ENCODE measurements at regions not wholly inside any gene's neighbourhood (a gene's known extent, or its start where the extent isn't known, plus 50 kb on each side); places are given as distances from the start of the nearest gene placed in this dataset.
"Not testable (repeated sequence)": the region's sequence is repeated elsewhere in the genome, so short reads cannot be mapped to it uniquely, and the experiment has no call there.

DNA sequence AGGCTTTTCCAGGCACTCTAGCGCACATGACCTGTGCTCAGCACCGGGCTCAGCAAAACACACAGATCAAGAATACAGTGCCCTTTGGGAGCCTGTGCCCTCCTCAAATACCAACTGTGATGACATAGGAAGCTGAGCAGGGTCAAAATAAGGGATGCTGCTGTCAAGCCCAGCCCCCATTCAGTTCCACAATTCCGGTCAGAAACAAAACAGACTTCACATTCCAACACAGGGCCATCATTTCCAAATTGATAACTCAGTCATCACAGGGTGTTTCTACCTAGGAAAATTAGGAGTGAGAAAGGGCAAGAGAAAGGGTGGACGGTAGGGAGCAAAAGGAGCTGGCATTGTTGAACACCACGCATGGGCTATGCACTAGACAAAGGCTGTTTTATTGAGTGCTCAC is 158.4 kb upstream of the CCDC54 start:
- DNase-seq (ENCODE audit: low spot score): no peak

DNA sequence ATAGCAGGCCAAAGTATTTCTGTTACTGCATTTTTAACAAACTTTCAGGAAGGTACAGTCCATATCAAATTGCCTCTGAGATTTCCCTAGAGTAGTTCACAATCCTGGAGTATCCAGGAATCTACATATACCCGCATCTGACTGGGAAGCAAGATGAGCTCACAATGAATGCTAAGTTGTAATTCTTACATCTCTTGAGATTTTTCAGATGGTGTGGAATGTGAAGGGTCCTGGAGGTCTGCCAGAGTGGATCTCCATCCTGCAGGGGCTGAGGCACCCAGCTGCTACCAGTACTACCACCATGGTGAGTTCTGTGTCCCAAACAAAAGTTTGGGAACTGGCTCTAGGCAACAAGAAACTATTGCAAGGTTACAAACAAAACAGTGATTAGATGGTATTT is 156.7 kb upstream of the CCDC54 start:
- no peak for DNase-seq (ENCODE audit: low spot score)

DNA sequence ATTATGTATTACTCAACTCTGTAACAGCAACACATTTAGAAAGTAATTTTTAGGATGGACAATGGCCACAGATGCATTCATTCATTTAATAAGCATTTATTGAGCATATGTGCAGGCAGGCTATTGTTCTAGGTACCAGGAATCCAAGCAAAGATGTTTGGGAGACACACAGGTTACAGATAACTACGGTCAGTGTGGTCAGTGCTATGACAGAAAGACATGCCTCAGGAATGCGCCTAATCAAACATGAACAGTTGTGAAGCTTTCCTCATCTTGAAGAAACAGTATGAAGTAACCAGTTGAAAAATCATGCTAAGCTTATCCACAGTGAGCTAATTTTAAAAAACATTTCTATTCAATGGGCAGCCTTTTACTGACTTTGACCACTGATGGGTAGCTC is 155.4 kb upstream of the CCDC54 start:
- no peak for DNase-seq (ENCODE audit: low spot score)

DNA sequence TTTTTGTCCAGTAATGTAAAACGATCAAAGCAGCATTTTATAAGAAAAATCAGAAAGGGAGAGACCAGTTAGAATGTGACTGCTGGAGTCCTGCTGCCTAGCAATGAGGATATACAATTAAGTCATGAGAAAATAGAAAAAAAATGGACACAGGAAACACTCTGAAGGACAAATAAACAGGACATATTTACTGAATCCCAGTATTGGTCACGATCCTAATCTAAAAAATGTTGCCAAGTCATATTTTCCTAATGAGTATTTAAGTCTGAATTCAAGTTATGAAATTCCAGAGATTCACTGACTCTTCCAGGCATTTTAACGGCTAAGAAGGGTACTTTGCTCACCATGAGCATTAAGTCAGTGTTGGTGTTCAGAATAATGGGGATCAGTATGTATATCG is 154.3 kb upstream of the CCDC54 start:
- no peak for DNase-seq (ENCODE audit: low spot score)

DNA sequence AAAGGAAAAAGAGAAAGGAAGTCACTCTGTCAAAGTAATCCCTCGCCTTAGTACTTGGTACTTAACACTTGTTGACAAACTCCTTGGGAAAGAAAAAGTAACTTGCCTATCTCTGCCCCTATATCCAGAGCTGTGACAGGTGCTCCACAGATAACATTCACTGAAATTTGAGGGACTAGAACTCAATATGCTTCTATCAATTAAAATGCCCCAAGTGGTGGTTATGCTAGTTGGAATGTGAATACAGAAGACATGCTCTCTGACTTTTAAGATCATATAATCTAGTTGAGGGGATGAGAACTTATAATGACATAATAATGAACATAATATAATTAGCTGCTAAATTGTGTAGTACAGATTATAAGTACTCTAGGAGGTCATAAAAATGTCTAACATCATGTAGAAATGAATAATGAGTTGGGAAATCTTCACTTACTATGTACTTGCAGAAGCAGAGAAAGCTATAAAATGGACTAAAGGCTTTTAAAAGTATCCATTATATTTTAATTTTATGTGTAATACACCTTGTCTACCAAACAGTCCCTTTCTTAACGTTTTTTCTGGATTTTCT is 153.1 kb upstream of the CCDC54 start:
- DNase-seq (ENCODE audit: low spot score): no peak

DNA sequence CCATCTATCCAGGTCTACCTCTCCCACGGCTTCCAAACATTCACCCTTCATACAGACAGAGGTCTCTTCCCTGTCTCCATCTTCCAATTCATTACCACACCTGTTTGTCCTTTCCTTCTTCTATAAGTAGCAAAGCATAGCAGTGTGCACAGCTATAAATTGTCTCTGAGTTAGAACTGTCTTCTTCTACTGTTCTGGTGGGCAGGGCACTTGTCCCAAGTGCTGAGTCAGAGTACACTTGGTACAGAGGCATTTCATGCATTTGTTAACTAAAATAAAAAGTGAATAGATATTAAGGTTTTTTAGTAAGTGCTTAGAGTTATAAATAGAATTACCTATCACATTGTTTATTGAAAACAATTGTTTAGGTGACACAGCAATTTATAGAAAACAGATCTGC is 150.1 kb upstream of the CCDC54 start:
- no peak for DNase-seq (ENCODE audit: low spot score)

DNA sequence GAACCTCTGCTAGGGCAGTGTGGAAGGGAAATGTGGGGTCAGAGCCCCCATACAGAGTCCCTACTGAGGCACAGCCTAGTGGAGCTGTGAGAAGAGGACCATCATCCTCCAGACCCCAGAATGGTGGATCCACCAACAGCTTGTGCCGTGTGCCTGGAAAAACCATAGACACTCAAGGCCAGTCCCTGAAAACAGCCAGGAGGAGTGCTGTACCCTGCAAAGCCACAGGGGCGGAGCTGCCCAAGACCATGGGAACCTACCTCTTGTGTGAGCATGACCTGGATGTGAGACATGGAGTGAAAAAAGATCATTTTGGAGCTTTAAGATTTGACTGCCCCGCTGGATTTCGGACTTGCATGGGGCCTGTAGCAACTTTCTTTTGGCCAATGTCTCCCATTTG is 143.4 kb upstream of the CCDC54 start:
- not testable (repeated sequence) for DNase-seq (ENCODE audit: low spot score)

DNA sequence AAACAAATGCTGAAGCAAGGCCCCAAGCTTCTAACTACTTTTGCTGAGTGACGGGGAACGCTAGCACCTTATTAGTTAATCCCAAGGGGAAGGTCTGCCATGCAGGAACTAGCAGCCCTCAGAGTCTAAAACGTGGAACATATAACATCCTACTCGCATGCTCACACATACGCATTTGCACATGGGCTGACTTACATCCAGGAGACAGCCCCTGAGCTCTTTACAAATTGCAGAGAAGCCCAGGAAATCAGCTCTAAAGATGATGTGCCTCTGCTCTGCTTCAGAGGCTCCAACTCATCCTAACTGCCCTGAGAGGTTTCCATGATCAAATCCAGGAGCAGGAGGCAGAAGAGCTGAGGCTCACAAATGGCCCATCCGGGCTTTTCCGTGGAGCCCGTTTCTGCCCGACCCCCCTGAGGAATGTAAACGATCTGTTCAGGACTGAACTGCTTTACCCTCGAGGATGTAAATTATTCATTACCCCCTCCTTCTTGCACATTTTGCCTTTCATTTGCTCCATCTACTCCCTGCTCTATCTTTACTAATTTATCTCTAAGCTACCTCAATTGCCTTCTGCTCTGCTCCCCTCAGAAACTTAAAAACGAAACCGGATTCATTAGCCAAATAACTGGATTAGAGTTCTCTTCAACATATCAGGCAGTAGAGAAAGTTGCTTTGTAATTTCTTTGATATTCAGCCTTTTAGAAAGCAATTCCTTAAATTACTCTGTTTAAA is 141.9 kb upstream of the CCDC54 start:
- no peak for DNase-seq (ENCODE audit: low spot score)

DNA sequence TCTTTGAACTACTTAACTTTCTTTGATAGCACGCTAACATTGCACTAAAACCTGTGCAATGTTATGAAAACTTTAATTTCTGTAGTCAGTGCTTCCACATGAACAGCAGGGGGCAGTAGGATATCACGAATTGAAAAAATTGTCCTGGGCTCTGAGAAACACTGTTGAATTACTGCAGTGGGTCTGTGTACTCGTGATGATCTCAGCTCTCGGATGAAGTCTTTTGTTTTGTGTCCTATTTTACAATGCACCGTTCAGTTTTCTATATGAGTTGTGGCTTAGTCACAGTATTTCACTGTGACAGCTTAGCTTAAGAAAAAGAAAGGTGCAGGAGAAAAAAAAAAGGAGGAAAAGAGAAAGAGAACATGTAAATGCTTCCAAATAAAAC is 141.3 kb upstream of the CCDC54 start:
- DNase-seq (ENCODE audit: low spot score): no peak

DNA sequence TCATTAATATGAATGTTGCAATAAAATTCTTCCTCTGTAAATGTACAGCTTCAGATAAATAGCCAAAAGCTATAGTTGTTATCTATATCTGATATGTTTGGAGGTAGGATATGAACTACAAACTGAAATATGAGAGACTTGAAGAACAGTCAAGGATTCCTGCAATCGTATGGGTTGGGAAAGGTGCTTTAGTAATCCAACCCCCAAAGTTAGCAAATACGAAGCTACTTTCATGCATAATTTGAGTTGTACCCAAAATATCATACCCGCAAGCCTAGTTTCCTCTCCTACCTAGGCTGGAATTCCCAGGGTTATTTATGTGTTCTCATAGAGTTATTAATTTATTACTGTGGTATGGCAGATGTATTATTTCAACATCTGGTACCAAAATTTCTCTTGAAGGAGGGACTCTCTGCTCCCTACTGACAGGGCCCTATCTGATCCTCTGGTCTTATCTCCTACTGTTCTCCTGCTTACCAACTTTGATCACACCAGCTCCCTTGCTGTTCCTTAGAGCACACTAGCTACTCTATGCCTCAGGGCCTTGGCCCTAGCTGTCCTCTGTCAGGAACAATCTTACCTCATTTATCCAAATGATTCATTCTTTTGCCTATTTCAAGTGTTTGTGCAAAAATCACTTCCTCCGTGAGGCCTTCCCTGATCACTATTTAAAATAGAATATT is 140.4 kb upstream of the CCDC54 start:
- DNase-seq (ENCODE audit: low spot score): no peak

DNA sequence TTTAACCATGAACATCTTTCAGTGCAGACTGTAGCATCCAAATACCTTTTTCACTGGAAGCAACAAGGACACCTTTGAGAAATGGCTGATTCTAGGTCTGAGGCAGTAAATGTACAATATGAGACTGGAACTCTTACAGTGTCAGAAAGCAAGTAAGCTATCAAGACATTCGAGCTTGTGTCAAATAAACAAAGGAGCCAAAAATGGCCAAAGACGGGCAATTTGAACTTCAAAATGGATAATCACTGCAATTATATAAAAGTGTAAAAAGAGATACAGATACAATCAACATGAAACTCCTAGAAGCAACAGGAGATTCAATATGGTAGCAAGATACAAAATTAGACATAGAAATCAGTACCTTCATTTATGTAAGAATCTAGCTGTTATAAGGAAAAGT is 138.5 kb upstream of the CCDC54 start:
- no peak for DNase-seq (ENCODE audit: low spot score)

DNA sequence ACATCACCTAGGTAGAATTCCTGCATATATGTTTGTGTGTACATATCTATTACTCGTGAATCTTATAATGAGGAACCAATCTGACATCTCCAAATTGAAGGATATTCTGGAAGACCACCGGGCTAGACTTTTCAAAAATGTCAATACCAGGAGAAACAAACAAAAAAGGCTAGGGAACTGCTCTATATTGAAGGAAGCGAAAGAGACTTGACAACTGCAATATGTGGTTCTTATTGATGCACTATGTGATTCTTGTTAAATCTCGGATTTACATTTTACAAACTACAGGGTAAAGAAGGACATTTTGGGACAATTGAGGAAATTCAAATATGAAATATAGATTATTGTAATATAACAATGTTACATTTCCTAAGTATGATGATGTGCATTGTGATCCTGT is 137.5 kb upstream of the CCDC54 start:
- no peak for DNase-seq (ENCODE audit: low spot score)

DNA sequence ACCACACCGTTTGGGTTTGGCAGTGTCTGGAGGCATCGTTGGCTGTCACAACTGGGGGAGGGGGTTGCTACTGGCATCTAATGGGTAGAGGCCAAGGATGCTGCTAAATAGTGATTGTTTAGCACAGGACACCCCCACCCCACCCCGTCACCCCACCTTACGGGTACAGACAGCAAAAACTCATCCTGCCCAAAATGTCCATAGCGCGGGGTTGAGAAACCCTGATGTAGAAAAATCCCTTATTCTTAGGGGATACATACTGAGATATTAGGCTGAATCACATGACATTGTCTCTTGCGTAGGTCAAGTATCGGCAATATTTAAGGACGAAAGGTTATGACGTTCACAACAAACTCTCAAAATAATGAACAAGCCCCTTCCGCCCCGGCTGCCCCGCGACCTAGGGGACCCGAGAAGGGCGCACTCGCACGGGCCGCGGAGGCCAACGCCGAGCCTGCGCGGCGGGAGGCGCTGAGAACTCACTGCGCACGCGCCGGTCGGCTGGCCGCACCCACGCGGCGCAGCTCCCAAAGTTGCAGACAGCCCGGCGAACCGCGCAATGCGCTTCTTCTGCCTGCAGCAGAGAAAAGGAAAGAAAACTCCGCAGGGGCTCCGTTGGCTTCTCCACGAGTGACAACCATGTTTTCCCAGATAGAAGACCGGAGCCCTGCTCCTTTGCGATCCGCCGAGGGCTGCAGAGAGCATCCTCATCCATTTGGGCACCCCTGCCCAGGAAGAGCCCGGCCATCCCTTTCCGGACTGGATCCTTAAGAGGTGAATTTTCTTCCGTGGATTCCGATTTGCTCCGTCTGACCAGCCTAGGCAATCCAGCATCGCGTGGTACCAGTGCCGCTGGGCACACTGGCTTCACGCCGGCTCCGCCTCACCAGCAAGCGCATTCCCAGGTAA is 136.8 kb upstream of the CCDC54 start:
- DNase-seq (ENCODE audit: low spot score): peak; percentile 89

DNA sequence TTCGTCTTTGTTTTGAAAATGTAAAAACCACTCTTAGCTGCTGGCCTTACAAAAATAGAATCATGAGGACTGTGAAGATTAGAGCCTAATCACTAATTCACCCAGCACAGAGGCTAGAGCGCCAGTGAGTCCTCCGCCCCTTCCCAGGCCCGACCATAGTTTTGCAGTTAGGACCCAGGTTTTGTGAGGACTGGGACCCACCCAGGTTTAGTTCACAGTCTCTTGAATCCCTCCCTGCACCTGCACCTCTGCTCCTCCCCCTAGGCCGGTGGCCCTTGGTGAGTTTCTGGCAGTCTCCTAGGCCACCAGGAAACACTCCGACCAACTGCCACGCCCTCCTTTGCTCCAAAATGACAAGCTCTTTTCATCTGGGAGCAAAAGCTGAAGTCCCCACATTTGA is 136.0 kb upstream of the CCDC54 start:
- peak; percentile 67 for DNase-seq (ENCODE audit: low spot score)

DNA sequence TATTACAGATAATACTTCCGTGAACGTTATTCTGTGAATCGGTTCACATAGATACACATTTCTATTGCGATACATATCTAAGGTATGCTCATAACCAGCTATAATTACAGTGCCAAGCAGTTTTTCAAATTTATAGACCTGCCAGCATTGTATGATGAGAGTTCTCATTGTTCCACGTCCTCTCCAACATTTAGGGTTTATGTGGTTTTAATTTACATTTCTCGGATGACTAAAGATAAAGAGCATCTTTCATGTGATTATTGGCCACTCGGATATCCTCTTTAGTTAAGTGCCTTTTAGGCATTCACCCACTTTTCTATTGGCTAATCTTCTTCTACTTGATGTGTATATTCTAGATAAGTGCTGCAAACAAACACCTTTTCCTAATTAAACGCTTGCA is 134.7 kb upstream of the CCDC54 start:
- no peak for DNase-seq (ENCODE audit: low spot score)

DNA sequence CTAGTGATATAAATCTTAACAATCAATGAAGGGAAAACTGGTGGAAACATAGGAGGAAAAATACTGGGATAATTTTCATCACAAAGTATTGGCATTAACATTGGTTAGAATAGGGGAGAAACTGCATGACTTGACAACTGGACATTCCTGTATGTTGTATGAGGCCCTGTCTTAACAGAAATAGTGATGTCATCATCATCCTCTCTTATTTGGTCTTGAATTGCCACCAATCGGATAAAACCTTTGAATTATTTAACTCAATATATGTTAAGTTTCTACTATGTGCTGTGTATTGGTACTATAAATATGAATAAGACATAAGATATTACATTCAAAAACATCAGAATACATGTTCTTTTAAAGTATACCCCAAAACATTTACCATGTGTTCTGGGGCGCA is 130.1 kb upstream of the CCDC54 start:
- no peak for DNase-seq (ENCODE audit: low spot score)

DNA sequence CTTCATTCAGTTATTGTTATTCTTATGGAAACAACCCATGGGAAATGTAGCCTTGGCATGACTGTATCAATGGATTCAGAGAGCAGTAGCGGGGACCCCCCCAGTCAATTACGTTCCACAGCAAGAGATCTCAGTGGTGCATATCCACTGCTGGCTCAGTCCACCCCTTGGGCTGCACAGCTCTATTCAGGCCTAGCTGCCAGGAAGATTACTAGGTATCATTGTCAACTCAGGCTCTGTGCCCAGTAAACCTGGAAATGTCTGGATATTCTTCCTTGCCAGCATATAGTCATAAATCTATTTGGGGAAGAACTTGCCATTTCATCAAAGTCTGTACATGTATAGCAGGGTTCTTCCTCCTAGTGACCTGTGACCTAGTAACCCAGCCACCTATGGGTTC is 128.1 kb upstream of the CCDC54 start:
- no peak for DNase-seq (ENCODE audit: low spot score)

DNA sequence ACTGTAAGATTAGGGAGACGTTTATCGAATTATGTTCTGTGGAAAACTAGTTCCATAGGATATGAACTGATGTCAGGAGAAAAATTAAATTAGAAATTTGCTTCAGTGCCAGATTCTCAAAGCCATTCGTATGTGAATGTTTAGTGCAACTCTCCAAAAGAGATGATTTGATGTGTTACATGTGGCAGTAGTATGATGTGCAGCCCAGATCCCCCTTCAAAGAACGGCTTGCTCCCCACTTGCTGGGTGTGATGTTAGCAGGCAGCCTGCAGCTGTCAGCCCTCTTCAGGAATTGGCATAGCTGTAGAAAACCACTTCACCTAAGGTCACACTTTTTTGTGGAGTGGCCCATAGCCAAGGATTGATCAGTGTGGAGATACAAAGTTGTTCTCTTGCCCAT is 127.0 kb upstream of the CCDC54 start:
- DNase-seq (ENCODE audit: low spot score): no peak

DNA sequence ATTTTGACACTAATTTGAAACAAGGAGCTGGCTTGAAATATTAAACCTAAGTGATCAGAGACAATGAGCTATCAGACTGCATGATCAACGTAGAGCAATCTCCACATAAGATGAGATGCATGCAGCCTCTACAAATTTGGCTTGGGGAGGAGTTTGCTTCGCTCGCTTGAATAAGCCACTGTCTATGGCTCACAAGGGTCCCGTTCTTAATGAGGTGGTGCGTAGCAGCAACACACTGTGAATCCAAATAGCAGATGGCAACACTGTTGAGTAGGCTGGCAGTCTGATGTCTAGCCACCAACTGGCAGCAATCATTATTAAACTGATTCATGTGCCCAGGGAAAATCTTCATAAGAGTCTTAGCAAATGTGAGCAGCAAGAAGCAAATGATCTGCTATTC is 125.4 kb upstream of the CCDC54 start:
- DNase-seq (ENCODE audit: low spot score): no peak

DNA sequence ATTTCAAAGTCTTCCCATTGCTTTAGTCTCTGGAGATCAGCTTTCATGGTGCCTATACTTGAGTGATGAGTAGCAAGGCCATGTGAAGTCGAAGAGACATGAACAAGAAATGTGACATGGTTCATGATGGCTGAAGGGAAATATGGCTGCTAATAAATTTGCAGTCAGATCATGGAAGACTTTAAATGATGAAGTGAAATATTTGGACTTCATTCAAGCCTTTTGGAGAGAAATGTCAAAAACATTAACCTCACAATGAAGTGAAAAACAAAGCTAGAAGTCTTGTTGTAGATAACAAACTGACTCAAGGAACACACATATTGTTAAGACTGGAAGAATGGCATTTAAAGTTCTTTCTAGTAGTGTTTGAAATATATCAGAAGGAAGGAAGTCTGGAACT is 120.3 kb upstream of the CCDC54 start:
- DNase-seq (ENCODE audit: low spot score): no peak

DNA sequence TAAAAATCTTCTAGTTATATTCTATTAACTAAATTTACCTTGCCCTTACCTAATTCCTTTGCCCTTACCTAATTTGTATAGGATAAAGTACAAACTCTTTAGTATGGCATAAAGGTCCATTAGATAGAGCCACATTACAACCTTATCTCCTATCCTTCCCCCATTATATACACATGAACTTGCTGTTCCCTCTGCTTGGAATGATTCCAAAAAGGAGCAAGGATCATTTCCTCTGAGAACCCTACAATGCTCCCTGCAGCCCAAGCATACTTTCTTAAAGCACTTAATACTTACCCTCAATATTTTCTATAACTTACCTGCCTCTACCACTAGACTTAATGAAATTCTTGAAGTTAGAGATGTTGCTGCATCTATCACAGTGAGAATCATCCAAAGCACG is 118.9 kb upstream of the CCDC54 start:
- DNase-seq (ENCODE audit: low spot score): no peak

DNA sequence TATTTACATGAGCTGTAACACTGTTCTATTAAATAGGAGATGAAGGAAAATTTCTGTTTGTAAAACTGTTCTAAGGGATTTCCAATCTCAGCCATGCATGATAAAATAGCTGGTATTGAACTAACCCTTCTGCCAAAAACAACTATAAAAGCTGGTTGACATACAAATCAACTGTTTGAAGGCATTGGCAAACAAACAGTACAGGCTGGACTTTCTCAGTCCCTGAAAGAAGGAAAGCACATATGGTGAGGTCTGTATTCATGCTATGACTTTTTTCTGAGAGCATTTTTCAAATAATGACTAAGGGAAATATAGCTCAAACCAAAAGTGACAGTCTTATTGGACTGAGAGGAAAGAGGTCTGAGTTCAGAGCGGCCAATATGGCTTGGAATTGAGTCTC is 117.0 kb upstream of the CCDC54 start:
- no peak for DNase-seq (ENCODE audit: low spot score)
